GM13977 (cell line): ENCODE measurements at regions not wholly inside any gene's neighbourhood (a gene's known extent, or its start where the extent isn't known, plus 50 kb on each side); places are given as distances from the start of the nearest gene placed in this dataset.

ENCODE experiments used
- DNase-seq: peaks from one replicate; pipeline ENCODE4 v3.0.0; 2012; ENCODE audit warnings: low spot score
- in situ Hi-C: fragments of 300-500 bp; cut with MboI; formaldehyde crosslinking; loops from one replicate; pipeline ENCODE4 v1.12.0; 2022; ENCODE audit warnings: low sequenced_read_pairs, low pct_unique_long_range_greater_than_20kb, mixed read lengths, inconsistent platforms; ENCODE audit not compliant: unreplicated experiment
- TF ChIP-seq, protein P1 (sequence below): IDR thresholded peaks from 2 replicates; pipeline ENCODE4 v1.5.1; 2012; ENCODE audit warnings: mild to moderate bottlenecking, control low read depth; ENCODE audit not compliant: insufficient read depth; ENCODE audit errors: extremely low read depth, missing control alignments

DNA sequence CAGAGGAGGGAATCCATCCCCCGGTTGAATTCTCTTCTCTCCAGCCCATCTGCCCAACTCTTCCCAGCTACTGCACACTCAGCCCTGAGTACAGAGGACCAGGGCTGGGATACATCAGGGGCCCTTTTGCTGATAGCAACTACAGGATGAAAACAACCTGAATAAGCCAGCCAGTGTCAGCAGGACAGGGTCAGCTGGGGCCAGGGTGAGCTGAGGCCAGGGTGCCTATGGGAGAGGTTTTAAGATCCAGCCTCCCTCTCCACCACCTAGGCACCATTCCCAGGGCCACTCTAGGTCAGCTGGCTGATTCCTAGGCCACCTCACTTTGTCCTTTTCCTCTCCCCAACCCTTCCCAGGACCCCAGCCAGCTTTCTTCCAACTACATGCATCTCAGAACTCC lies 83.8 kb downstream of the MRPL46 start:
- in situ Hi-C loops = no loop called here
- no peak for DNase-seq
- TF ChIP-seq, protein P1, sequence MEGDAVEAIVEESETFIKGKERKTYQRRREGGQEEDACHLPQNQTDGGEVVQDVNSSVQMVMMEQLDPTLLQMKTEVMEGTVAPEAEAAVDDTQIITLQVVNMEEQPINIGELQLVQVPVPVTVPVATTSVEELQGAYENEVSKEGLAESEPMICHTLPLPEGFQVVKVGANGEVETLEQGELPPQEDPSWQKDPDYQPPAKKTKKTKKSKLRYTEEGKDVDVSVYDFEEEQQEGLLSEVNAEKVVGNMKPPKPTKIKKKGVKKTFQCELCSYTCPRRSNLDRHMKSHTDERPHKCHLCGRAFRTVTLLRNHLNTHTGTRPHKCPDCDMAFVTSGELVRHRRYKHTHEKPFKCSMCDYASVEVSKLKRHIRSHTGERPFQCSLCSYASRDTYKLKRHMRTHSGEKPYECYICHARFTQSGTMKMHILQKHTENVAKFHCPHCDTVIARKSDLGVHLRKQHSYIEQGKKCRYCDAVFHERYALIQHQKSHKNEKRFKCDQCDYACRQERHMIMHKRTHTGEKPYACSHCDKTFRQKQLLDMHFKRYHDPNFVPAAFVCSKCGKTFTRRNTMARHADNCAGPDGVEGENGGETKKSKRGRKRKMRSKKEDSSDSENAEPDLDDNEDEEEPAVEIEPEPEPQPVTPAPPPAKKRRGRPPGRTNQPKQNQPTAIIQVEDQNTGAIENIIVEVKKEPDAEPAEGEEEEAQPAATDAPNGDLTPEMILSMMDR = no peak

DNA sequence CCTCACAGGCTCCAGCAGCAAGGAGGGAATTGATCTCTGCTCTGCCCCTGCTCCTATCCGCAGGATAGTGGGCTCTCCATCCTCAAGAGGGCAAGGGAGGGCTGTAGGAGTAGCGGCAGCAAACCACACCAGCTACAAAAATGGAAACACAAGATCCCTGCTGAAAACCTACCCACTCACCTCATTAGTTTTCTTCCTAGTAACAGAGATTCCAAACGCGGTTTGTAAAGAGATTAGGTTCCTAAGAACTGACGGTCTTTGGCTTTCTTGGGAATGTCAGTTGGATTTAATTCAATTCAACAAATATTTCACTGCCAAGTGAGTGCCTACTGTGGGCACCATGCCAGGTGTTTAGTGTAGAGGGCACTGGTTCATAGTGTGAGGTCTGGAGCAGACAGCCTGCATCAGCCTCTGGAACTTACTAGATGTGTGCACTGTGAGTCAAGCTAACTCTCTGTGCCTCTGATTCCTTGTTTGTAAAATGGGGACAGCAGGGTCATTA lies 84.7 kb downstream of the MRPL46 start:
- in situ Hi-C loops = no loop called here
- no peak for DNase-seq
- TF ChIP-seq, protein P1 = no peak

DNA sequence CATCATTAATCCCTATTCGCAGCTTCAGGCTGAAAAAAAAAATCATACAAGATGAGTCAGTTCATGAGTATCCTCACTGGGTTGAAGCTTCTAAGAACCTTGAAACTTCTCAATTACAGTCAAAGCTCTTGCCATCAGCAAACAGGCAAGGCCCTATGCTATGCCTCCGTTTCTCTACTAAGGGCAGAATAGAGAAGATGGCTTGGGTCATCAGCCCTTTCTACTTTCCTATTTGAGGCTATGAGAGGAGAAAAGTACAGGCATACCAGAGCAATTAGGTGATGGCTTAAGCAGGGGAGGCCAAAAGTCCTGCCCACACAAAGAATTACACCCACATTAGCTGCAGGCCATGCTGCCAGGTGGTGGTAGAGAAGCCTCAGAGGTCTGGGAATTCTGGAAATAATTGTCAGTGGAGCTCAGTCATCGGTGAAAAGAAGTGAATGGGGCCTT lies 89.0 kb downstream of the MRPL46 start:
- in situ Hi-C loops = no loop called here
- TF ChIP-seq, protein P1 = no peak
- no peak for DNase-seq

GRCh38 chr15:88377509-88377908 lies 89.7 kb downstream of the MRPL46 start:
- TF ChIP-seq, protein P1 = no peak
- in situ Hi-C loops = no loop called here
- no peak for DNase-seq

- DNase-seq = no peak
- in situ Hi-C loops = no loop called here
- TF ChIP-seq, protein P1 = no peak
Observed at GRCh38 chr15:88376574-88377174, 90.5 kb downstream of the MRPL46 start.

DNA sequence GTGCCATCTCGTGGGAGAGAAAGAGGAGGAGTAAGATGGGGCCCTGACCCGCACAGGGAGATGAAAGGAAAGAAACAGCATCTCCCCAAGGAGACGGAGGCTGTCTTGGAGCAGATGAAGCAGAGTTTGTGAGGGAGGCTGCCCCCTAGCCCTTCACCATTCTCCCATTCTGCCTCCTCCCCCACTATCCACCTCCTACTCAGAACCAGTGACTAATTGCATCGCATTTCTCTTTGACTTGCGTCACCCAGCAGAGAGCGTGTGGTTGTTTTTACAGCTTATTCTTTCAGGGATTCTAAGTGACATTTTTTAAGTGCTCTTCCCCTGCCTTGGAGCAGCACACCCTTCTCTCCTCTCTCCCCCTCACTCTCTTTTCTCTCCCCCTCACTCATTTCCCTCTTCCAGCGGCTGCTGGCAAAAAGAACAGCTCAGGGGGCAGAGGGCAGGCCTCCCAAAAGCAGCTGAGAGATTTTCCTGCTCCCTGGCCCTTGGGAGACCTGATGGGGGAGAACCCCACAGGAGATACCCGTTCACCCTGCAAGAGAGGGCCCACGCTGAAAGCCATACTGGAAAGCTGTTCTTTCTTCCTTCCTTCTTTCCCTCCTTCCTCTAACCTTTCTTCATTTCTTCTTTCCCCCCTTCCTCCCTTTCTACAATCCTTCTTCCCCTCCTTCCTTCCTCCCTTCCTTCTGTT lies 91.8 kb downstream of the MRPL46 start:
- in situ Hi-C loops = no loop called here
- TF ChIP-seq, protein P1 = no peak
- no peak for DNase-seq
